ENCODE measurements at regions not wholly inside any gene's neighbourhood (a gene's known extent, or its start where the extent isn't known, plus 50 kb on each side); places are given as distances from the start of the nearest gene placed in this dataset.
"Not testable (repeated sequence)": the region's sequence is repeated elsewhere in the genome, so short reads cannot be mapped to it uniquely, and the experiment has no call there.

DNA sequence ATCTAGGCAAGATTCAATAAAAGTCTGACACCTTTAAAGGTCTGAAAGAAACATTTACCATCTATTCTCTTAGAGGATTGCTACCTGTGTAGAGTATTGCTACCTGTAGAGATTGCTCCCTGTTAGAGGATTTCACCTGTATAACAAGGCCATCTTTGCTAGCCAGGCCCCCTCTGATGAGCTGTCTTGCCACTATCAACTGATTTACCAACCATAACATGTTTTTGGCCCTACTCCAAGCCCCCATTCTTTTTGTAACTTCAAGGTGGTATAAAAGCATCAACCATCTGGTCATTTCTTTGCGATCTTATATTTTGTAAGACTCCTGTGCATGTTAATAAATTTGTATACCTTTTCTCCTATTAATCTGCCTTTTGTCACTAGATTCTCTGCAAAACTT, 424.7 kb upstream of the CAMK1G start:
- H3K4me3 ChIP-seq (ENCODE audit: low read length): no peak overlapping the region
- DNase-seq (ENCODE audit: low read depth): no peak
- TF ChIP-seq, protein P1, sequence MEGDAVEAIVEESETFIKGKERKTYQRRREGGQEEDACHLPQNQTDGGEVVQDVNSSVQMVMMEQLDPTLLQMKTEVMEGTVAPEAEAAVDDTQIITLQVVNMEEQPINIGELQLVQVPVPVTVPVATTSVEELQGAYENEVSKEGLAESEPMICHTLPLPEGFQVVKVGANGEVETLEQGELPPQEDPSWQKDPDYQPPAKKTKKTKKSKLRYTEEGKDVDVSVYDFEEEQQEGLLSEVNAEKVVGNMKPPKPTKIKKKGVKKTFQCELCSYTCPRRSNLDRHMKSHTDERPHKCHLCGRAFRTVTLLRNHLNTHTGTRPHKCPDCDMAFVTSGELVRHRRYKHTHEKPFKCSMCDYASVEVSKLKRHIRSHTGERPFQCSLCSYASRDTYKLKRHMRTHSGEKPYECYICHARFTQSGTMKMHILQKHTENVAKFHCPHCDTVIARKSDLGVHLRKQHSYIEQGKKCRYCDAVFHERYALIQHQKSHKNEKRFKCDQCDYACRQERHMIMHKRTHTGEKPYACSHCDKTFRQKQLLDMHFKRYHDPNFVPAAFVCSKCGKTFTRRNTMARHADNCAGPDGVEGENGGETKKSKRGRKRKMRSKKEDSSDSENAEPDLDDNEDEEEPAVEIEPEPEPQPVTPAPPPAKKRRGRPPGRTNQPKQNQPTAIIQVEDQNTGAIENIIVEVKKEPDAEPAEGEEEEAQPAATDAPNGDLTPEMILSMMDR (IDR thresholded peaks at IDR 0.05; ENCODE audit: insufficient read depth, low read depth, low read length, missing control alignments): no peak

DNA sequence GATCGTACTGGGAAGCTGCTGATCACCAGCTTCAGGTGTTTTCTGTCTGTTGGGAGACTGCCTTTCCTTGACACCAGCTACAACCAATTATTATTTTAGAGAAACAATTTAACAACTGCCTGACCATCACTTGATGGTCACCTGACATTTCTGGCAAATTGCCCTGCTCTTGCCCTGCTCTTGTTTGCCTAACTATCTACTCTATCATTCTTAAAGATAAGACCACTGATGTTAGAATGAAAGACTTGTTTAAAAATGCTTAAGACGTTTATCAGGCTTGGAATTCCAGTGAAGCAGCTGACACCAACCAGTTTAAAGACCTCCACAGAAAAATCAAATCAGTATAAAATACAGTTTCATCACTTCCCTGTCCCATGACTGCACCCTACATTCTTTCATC, 423.3 kb upstream of the CAMK1G start:
- no peak overlapping the region for H3K4me3 ChIP-seq (ENCODE audit: low read length)
- TF ChIP-seq, protein P1 (IDR thresholded peaks at IDR 0.05; ENCODE audit: insufficient read depth, low read depth, low read length, missing control alignments): no peak
- no peak for DNase-seq (ENCODE audit: low read depth)

DNA sequence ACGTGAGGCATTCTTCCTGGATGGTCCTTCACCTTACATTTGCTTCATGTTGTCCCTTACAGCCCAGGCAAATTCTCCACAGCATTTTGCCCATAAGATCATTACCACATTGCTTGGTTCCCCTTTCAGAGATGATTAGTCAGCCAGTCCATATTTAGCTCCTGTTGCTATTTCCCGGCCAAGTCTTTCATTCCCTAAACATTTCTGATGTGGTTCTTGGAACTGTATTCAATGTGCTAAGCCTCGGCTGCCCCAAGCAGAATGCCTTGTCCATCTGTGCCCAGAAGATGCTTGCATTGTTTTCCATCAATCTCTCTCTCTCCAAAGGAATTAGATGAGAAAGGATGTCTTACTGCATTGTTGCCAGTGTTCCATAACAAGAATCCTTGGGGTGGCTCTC, 420.9 kb upstream of the CAMK1G start:
- DNase-seq (ENCODE audit: low read depth): no peak

DNA sequence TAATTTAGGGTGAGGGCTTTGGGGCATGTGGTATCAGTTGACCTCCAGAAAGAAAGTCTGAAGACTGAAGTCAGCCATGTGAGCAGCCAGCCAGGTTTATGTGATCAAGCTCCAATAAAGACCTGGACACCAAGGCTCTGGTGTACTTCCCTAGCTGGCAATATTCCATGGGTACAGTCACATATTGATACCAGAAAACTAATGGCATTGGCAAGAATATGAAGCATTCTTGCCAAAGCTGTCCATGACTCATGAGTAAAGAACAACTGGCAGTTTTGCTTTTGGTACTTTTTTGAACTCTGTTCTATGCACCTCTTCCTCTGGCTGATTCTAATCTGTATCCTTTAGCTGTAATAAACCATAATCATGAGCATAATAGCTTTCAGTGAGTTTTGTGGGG, 415.3 kb upstream of the CAMK1G start:
- H3K4me3 ChIP-seq (ENCODE audit: low read length): no peak overlapping the region
- DNase-seq (ENCODE audit: low read depth): peak; percentile 60
- TF ChIP-seq, protein P1 (IDR thresholded peaks at IDR 0.05; ENCODE audit: insufficient read depth, low read depth, low read length, missing control alignments): no peak

More for the DNA sequence above, 420.9 kb upstream of the CAMK1G start:
- H3K4me3 ChIP-seq (ENCODE audit: low read length): no peak overlapping the region
- TF ChIP-seq, protein P1 (IDR thresholded peaks at IDR 0.05; ENCODE audit: insufficient read depth, low read depth, low read length, missing control alignments): no peak

DNA sequence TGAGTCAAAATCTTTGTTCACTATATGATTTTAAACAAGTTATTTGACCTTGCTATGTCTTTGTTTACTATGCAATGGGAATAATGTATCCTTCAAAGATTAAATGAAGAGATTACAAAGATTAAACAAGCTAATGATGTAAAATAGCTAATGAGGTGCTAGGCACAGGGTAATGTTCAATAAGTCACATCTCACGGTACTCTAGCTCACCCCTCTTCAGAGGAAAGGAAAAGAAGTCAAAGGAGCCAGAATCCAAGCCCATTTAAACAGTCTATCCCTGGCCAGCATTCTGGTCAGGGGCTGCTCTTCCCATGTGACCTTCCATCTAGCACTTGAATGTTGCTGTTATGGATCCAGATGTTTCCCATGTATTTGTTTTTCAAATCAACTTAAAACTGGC, 412.4 kb upstream of the CAMK1G start:
- H3K4me3 ChIP-seq (ENCODE audit: low read length): no peak overlapping the region
- TF ChIP-seq, protein P1 (IDR thresholded peaks at IDR 0.05; ENCODE audit: insufficient read depth, low read depth, low read length, missing control alignments): no peak
- no peak for DNase-seq (ENCODE audit: low read depth)

DNA sequence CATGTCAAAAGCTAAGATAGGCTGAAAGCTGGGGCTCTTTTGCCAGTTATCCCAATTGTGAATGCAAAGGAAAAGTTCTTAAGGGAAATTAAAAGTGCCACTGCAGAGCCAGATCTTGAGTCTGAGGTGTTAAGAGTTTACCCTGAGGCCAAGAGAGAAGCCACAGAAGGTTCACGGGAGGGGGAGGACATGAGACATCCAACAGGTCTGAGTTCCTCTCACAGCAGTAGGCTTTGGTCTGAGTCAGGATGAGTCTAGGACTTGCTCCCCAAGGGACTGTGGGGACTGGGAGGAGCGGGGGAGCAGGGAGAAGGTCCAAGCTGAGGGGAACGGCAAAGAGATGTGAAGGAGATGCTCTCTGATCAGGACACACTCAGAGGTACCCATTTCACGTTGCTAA, 411.2 kb upstream of the CAMK1G start:
- DNase-seq (ENCODE audit: low read depth): peak; percentile 64

DNA sequence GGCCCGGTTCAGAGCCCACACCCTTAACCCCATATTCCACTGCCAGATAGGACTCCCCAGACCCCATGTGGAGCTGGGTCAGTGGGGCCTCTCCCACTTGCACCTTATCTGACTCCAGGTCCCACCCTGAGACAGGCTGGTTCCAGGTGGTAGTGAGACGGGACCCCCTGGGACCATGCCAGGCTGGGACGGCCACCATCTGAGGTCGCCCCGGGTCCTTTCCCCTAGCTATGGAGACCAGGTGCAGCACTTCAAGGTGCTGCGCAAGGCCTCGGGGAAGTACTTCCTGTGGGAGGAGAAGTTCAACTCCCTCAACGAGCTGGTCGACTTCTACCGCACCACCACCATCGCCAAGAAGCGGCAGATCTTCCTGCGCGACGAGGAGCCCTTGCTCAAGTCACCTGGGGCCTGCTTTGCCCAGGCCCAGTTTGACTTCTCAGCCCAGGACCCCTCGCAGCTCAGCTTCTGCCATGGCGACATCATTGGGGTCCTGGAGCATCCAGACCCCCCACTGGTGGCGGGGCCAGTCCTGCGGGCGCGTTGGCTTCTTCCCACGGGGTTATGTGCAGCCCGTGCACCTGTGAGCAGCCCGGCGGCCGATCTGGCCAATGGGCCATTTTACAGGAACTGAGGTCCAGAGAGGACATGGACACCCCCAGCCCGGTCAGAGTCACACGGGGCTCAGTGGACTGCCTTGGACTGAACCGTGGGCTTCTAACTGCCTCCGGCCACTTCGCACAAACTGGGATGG, 410.5 kb upstream of the CAMK1G start:
- not testable (repeated sequence) for H3K4me3 ChIP-seq (ENCODE audit: low read length); DNase-seq (ENCODE audit: low read depth)

More for the DNA sequence above, 411.2 kb upstream of the CAMK1G start:
- TF ChIP-seq, protein P1 (IDR thresholded peaks at IDR 0.05; ENCODE audit: insufficient read depth, low read depth, low read length, missing control alignments): no peak
- no peak overlapping the region for H3K4me3 ChIP-seq (ENCODE audit: low read length)

DNA sequence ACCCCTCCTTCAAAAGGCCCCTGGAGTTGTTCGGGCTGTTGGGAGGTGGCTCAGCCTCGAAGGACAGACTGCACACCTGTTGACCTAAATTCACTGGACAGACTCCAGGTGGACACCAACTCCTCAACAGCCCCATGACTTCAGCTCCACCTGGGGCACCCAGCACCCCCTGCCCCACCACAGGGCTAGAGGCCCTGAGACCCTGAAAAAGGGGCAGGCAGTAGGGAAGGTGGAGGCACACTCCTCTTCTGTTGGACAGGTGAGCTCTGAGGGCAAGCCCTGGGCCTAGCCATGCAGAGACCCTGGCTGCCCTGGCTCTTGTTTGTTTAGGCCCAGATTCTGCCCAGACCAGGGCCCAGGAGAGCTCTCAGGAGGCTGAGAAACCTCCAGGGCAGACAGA, 409.7 kb upstream of the CAMK1G start:
- DNase-seq (ENCODE audit: low read depth); H3K4me3 ChIP-seq (ENCODE audit: low read length): not testable (repeated sequence)
